Tibial nerve (tissue), 4 donors: ENCODE measurements at regions not wholly inside any gene's neighbourhood (a gene's known extent, or its start where the extent isn't known, plus 50 kb on each side); places are given as distances from the start of the nearest gene placed in this dataset.

Source experiments
- DNase-seq, 2 donors: peaks; one replicate each; pipeline ENCODE4 v3.0.0-alpha.2; 2019; ENCODE audit warnings: low spot score in 2 of 2
- H3K27ac ChIP-seq, 4 donors: fragments of 200-600 bp; sonication (generic) in 3 of 4; one replicate each; pipeline ENCODE4 v1.5.1; 2017 to 2019; ENCODE audit warnings: mild to moderate bottlenecking in 1 of 4
- H3K27me3 ChIP-seq, 2 donors: fragments of 200-600 bp; sonication (generic) in 1 of 2; one replicate each; pipeline versions ENCODE4 v1.5.1 to v1.6.0; 2017 to 2019
- H3K36me3 ChIP-seq, 3 donors: fragments of 200-600 bp; sonication (generic); one replicate each; pipeline ENCODE4 v1.5.1; 2018 to 2019
- H3K4me1 ChIP-seq, 4 donors: fragments of 200-600 bp; sonication (generic) in 3 of 4; one replicate each; pipeline ENCODE4 v1.5.1; 2017 to 2019
- H3K4me3 ChIP-seq, 4 donors: fragments of 200-600 bp; sonication (generic) in 3 of 4; one replicate each; pipeline ENCODE4 v1.5.1; 2017 to 2019; ENCODE audit warnings: mild to moderate bottlenecking in 1 of 4, moderate library complexity in 1 of 4
- H3K9me3 ChIP-seq, 4 donors: fragments of 200-600 bp; sonication (generic) in 3 of 4; one replicate each; pipeline ENCODE4 v1.5.1; 2017 to 2019
- EP300 ChIP-seq, 2 donors: sonication (generic); formaldehyde crosslinking; IDR thresholded peaks; one replicate each; pipeline ENCODE4 v1.6.1; 2017; ENCODE audit warnings: antibody characterized with exemption in 2 of 2, mild to moderate bottlenecking in 1 of 2
- POLR2A ChIP-seq, 2 donors: fragments of 450-650 bp; IDR thresholded peaks; one replicate each; pipeline ENCODE4 v1.6.1; 2017; ENCODE audit warnings: antibody characterized with exemption in 2 of 2, mild to moderate bottlenecking in 2 of 2, moderate library complexity in 2 of 2
- WGBS, 2 donors: methylation state at CpG; one replicate each; pipeline ENCODE4 v1.1.5; 2018; 5-methylcytosine and 5-hydroxymethylcytosine counted together
- TF ChIP-seq, protein P1 (sequence below), 5 experiments: fragments of 200-600 bp in 3 of 5; fragments of 450-650 bp in 2 of 5; sonication (generic) in 3 of 5; IDR thresholded peaks; one replicate each; pipeline ENCODE4 v1.5.1; 2016 to 2019; ENCODE audit warnings: antibody characterized with exemption in 5 of 5, mild to moderate bottlenecking in 3 of 5, moderate library complexity in 2 of 5

DNA sequence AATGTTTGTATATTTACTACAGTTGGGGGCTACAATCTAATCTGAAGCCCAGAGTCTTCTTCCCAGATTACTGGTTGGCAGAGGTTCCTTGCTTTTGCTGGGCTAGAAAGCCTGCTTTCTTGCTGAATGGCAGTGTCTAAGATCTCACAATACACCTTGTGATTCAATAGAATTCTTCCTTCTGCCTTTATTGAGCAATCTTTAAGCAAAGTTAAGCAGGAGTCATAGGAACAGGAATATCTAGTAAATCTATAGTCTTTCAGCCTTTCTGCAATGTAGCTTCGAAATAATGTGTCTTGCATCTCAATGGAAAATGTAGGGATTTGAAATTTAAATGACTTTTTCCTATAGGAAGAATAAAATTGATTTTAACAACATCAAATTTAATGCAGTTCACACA, 346.1 kb downstream of the SLITRK1 start:
- no peaks in the 10 kb centered on the region for H3K36me3 ChIP-seq
- H3K27me3 ChIP-seq, result no peaks in the 10 kb centered on the region
- H3K4me3 ChIP-seq, result no peak overlapping the region
- peaks cover 0 to 18% (median 0%) of the 10 kb centered on the region in 4 donors for H3K9me3 ChIP-seq
- TF ChIP-seq, protein P1, sequence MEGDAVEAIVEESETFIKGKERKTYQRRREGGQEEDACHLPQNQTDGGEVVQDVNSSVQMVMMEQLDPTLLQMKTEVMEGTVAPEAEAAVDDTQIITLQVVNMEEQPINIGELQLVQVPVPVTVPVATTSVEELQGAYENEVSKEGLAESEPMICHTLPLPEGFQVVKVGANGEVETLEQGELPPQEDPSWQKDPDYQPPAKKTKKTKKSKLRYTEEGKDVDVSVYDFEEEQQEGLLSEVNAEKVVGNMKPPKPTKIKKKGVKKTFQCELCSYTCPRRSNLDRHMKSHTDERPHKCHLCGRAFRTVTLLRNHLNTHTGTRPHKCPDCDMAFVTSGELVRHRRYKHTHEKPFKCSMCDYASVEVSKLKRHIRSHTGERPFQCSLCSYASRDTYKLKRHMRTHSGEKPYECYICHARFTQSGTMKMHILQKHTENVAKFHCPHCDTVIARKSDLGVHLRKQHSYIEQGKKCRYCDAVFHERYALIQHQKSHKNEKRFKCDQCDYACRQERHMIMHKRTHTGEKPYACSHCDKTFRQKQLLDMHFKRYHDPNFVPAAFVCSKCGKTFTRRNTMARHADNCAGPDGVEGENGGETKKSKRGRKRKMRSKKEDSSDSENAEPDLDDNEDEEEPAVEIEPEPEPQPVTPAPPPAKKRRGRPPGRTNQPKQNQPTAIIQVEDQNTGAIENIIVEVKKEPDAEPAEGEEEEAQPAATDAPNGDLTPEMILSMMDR (IDR thresholded peaks at IDR 0.05), result no peak
- TF ChIP-seq EP300 (IDR thresholded peaks at IDR 0.05) (no peak), POLR2A (IDR thresholded peaks at IDR 0.05) (no peak)
- no peak overlapping the region for H3K27ac ChIP-seq
- 73 to 79% methylated on average over 1 of the region's 1 CpG for WGBS, 2 donors
- no peaks in the 10 kb centered on the region for H3K4me1 ChIP-seq
- DNase-seq, result no peak

- Histone ChIP-seq H3K4me1 (no peaks in the 10 kb centered on the region), H3K36me3 (no peaks in the 10 kb centered on the region), H3K27me3 (no peaks in the 10 kb centered on the region), H3K4me3 (no peak overlapping the region), H3K27ac (no peak overlapping the region), H3K9me3 (no peaks in the 10 kb centered on the region)
- TF ChIP-seq, protein P1 (IDR thresholded peaks at IDR 0.05), result no peak
- TF ChIP-seq POLR2A (IDR thresholded peaks at IDR 0.05) (no peak), EP300 (IDR thresholded peaks at IDR 0.05) (no peak)
- 91 to 94% methylated on average over 12 of the region's 12 CpGs for WGBS, 2 donors
- DNase-seq, result no peak
These were observed 349.5 kb downstream of the SLITRK1 start for GRCh38 chr13:83532809-83533208.

DNA sequence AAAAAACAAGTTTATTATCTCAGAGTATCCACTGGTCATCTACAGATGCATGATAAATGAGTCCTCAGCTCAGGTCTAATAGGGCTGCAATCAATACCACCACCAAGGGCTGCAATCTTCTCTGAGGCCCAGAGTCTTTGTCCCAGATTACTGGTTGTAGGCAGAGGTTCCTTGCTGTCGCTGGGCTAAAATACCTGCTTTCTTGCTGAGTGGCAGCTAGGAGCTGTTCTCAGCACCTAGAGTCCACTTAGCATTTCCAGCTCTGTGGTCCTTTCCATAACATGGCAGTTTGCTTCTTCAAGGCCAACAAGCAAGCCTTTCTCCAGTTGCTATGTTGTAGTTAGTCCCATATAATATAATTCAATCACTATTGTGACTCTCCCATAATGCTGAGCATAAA, 351.3 kb downstream of the SLITRK1 start:
- H3K9me3 ChIP-seq, result no peaks in the 10 kb centered on the region
- H3K36me3 ChIP-seq, result no peaks in the 10 kb centered on the region
- 44 to 48% methylated on average over 1 of the region's 1 CpG for WGBS, 2 donors
- TF ChIP-seq, protein P1 (IDR thresholded peaks at IDR 0.05), result no peak
- no peak for TF ChIP-seq POLR2A (IDR thresholded peaks at IDR 0.05)
- H3K4me1 ChIP-seq, result no peaks in the 10 kb centered on the region
- no peak overlapping the region for H3K4me3 ChIP-seq
- no peak for DNase-seq
- H3K27me3 ChIP-seq, result no peaks in the 10 kb centered on the region
- H3K27ac ChIP-seq, result no peak overlapping the region

- H3K4me3 ChIP-seq, result no peak overlapping the region
- no peaks in the 10 kb centered on the region for H3K9me3 ChIP-seq
- no peaks in the 10 kb centered on the region for H3K27me3 ChIP-seq
- WGBS, 2 donors, result 91 to 92% methylated on average over 16 to 25 of the region's 25 CpGs
- H3K4me1 ChIP-seq, result no peaks in the 10 kb centered on the region
- no peak overlapping the region for H3K27ac ChIP-seq
- TF ChIP-seq EP300 (IDR thresholded peaks at IDR 0.05) (no peak), POLR2A (IDR thresholded peaks at IDR 0.05) (no peak)
- TF ChIP-seq, protein P1 (IDR thresholded peaks at IDR 0.05), result no peak
- no peaks in the 10 kb centered on the region for H3K36me3 ChIP-seq
- DNase-seq, result no peak
These were observed 365.5 kb downstream of the SLITRK1 start for GRCh38 chr13:83516781-83517180.

- Histone ChIP-seq H3K4me3 (no peak overlapping the region), H3K9me3 (no peaks in the 10 kb centered on the region), H3K36me3 (no peaks in the 10 kb centered on the region), H3K27me3 (no peaks in the 10 kb centered on the region), H3K4me1 (no peaks in the 10 kb centered on the region), H3K27ac (no peak overlapping the region)
- 90 to 93% methylated on average over 1 of the region's 1 CpG for WGBS, 2 donors
- no peak for DNase-seq
- TF ChIP-seq, protein P1 (IDR thresholded peaks at IDR 0.05), result no peak
- TF ChIP-seq POLR2A (IDR thresholded peaks at IDR 0.05) (no peak), EP300 (IDR thresholded peaks at IDR 0.05) (no peak)
These were observed 366.8 kb downstream of the SLITRK1 start for GRCh38 chr13:83515268-83516015.
